GM12873 (cell line): ENCODE measurements at regions not wholly inside any gene's neighbourhood (a gene's known extent, or its start where the extent isn't known, plus 50 kb on each side); places are given as distances from the start of the nearest gene placed in this dataset.

Experiments
- CTCF ChIP-seq: IDR thresholded peaks from 2 replicates; pipeline ENCODE4 v1.5.1; 2012; ENCODE audit warnings: low read depth, mild to moderate bottlenecking, moderate library complexity, low read length, control low read depth; ENCODE audit not compliant: insufficient read depth; ENCODE audit errors: missing control alignments

GRCh38 chr7:15782656-15783055, 96.2 kb upstream of the MEOX2 start:
- no peak for TF ChIP-seq CTCF

- TF ChIP-seq CTCF: no peak
These were observed 95.5 kb upstream of the MEOX2 start for GRCh38 chr7:15781944-15782343.

DNA sequence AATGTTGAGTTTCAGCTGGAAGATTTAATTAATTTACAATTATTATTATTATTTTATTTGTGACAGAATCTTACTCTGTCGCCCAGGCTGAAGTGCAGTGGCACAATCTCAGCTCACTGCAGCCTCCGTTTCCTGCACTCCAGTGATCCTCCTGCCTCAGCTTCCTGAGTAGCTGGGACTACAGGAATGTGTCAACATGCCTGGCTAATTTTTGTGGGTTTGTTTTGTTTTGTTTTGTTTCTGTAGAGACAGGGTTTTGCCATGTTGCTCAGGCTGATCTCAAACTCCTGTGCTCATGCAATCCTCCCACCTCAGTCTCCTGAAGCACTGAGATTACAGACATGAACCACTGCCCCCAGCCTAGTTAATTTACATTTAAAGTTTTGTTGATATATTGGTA, 93.8 kb upstream of the MEOX2 start:
- TF ChIP-seq CTCF: no peak

- TF ChIP-seq CTCF: no peak
These were observed 91.7 kb upstream of the MEOX2 start for GRCh38 chr7:15778191-15778590.

DNA sequence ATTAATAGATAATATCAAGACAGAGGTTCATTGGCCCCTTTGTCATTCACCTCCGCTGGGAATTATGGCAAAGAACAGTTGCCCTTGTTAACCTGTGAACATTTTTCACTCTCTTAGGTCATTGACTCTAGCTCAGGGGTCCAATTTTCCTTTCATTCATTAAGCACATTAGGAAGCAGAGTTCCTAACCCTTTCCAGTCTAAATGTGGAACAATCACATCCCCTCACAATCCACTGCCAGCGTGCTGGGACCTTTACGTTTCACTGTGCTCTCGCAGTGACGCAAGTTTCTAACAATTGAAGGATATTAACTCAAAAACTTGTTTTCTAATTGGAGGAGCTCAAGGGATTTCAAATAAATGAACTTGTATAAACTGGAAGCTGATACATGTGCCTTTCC, 79.3 kb upstream of the MEOX2 start:
- no peak for TF ChIP-seq CTCF

GRCh38 chr7:15764851-15765382, 78.4 kb upstream of the MEOX2 start:
- TF ChIP-seq CTCF: no peak

- TF ChIP-seq CTCF: no peak
These were observed 77.5 kb upstream of the MEOX2 start for GRCh38 chr7:15764010-15764409.
